ENCODE measurements at regions not wholly inside any gene's neighbourhood (a gene's known extent, or its start where the extent isn't known, plus 50 kb on each side); places are given as distances from the start of the nearest gene placed in this dataset.

- TF ChIP-seq CTCF (IDR thresholded peaks at IDR 0.05), result no peak
- no peak for TF ChIP-seq REST (IDR thresholded peaks at IDR 0.05; ENCODE audit: insufficient read depth in 1 of 2, low read depth in 2 of 2, low read length in 1 of 2)
- no peak for TF ChIP-seq POLR2AphosphoS5 (IDR thresholded peaks at IDR 0.05; ENCODE audit: low read depth, low read length)
Measured at GRCh38 chr4:18666322-18666721, 644.8 kb upstream of the LCORL start.

All from Panc1 (cell line).